ENCODE measurements at regions not wholly inside any gene's neighbourhood (a gene's known extent, or its start where the extent isn't known, plus 50 kb on each side); places are given as distances from the start of the nearest gene placed in this dataset.

DNA sequence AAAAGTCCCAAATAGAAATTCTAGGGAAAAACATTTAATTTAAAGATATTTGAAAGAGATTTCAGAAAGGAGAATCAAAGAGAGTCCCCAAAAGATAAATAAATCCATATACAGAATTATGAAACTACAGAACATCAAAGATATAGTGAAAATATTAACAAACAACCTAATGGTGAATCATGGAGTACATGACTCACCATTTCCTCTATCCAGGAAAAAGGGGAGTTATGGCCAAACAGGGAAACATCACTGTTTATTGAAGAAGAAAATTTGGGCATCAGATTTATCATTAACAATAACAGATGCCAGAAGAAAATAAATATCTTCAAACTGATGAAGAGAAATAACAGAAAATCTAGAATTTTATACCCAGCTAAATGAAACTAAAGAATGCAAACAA is 448.3 kb downstream of the CDH2 start:
- TF ChIP-seq, protein P1, sequence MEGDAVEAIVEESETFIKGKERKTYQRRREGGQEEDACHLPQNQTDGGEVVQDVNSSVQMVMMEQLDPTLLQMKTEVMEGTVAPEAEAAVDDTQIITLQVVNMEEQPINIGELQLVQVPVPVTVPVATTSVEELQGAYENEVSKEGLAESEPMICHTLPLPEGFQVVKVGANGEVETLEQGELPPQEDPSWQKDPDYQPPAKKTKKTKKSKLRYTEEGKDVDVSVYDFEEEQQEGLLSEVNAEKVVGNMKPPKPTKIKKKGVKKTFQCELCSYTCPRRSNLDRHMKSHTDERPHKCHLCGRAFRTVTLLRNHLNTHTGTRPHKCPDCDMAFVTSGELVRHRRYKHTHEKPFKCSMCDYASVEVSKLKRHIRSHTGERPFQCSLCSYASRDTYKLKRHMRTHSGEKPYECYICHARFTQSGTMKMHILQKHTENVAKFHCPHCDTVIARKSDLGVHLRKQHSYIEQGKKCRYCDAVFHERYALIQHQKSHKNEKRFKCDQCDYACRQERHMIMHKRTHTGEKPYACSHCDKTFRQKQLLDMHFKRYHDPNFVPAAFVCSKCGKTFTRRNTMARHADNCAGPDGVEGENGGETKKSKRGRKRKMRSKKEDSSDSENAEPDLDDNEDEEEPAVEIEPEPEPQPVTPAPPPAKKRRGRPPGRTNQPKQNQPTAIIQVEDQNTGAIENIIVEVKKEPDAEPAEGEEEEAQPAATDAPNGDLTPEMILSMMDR (conservative IDR thresholded peaks at IDR 0.05), result no peak
- TF ChIP-seq EZH2 (IDR thresholded peaks at IDR 0.05; ENCODE audit: low read depth), result no peak

Measured in PC-9 (cell line).